Fibroblast of lung (primary cell): ENCODE measurements at regions not wholly inside any gene's neighbourhood (a gene's known extent, or its start where the extent isn't known, plus 50 kb on each side); places are given as distances from the start of the nearest gene placed in this dataset.
A peak's percentile ranks its signal among the peaks of the same experiment; 100 is the strongest.

Experiments used
- DNase-seq, 2 donors: peaks; one replicate each; pipeline versions ENCODE4 v3.0.0 to v3.0.0-alpha.2; 2010; ENCODE audit warnings: low read depth in 2 of 2
- H2AFZ ChIP-seq: 2 replicates; pipeline ENCODE4 v1.5.1; 2012; ENCODE audit warnings: low read length, control low read depth, inconsistent platforms
- H3K27ac ChIP-seq: 2 replicates; pipeline ENCODE4 v1.5.1; 2011; ENCODE audit warnings: low read length, control low read depth; ENCODE audit not compliant: insufficient read depth
- H3K27me3 ChIP-seq: 2 replicates; pipeline ENCODE4 v1.5.1; 2011; ENCODE audit warnings: mild to moderate bottlenecking, low read length; ENCODE audit not compliant: control insufficient read depth, insufficient read depth
- H3K36me3 ChIP-seq: 2 replicates; pipeline ENCODE4 v1.5.1; 2011; ENCODE audit warnings: low read length; ENCODE audit not compliant: control insufficient read depth, insufficient read depth
- H3K4me1 ChIP-seq: 2 replicates; pipeline ENCODE4 v1.5.1; 2011; ENCODE audit warnings: low read length; ENCODE audit not compliant: control insufficient read depth, insufficient read depth; ENCODE audit errors: extremely low read depth
- H3K4me2 ChIP-seq: 2 replicates; pipeline ENCODE4 v1.5.1; 2011; ENCODE audit warnings: low read length, control low read depth; ENCODE audit not compliant: insufficient read depth; ENCODE audit errors: extremely low read depth
- H3K4me3 ChIP-seq, 4 experiments: fragments of 200-600 bp in 1 of 4; sonication (generic) in 1 of 4; replicated peaks in 1 of 4; 2 replicates each; pipeline ENCODE4 v1.5.1; 2011 to 2016; ENCODE audit warnings: low read length in 4 of 4, low read depth in 3 of 4, mild to moderate bottlenecking in 3 of 4, control low read depth in 2 of 4, inconsistent platforms in 1 of 4, mixed read lengths in 1 of 4; ENCODE audit not compliant: insufficient read depth in 1 of 4; ENCODE audit errors: control extremely low read depth in 1 of 4
- H3K79me2 ChIP-seq: 2 replicates; pipeline ENCODE4 v1.5.1; 2012; ENCODE audit warnings: mild to moderate bottlenecking, low read length, inconsistent platforms; ENCODE audit not compliant: control insufficient read depth, insufficient read depth
- H3K9ac ChIP-seq: 2 replicates; pipeline ENCODE4 v1.5.1; 2011; ENCODE audit warnings: mild to moderate bottlenecking, low read length, control low read depth; ENCODE audit not compliant: insufficient read depth
- H3K9me3 ChIP-seq: 2 replicates; pipeline ENCODE4 v1.5.1; 2012; ENCODE audit warnings: low read depth, low read length; ENCODE audit not compliant: control insufficient read depth, insufficient read depth
- H4K20me1 ChIP-seq: 2 replicates; pipeline ENCODE4 v1.5.1; 2011; ENCODE audit warnings: low read length; ENCODE audit not compliant: control insufficient read depth, insufficient read depth; ENCODE audit errors: extremely low read depth
- CTCF ChIP-seq, 2 donors: IDR thresholded peaks in 1 of 2; conservative IDR thresholded peaks in 1 of 2; 1 replicate in 1 of 2; 2 replicates in 1 of 2; pipeline ENCODE4 v1.5.1; 2011 to 2012; ENCODE audit warnings: low read length in 2 of 2, control low read depth in 1 of 2, inconsistent platforms in 1 of 2, low read depth in 1 of 2, mild to moderate bottlenecking in 1 of 2
- EZH2 ChIP-seq: IDR thresholded peaks from 2 replicates; pipeline ENCODE4 v1.5.1; 2012; ENCODE audit warnings: low read length, control low read depth, mild to moderate bottlenecking; ENCODE audit errors: missing control alignments

- no peak overlapping the region for H3K27ac ChIP-seq
Measured at GRCh38 chr5:113806904-113807303, 293.4 kb downstream of the YTHDC2 start.

GRCh38 chr5:113807427-113807991, 294.0 kb downstream of the YTHDC2 start:
- Histone ChIP-seq H3K79me2 (no peaks in the 10 kb centered on the region), H3K9me3 (no peaks in the 10 kb centered on the region), H3K4me1 (no peaks in the 10 kb centered on the region), H3K27me3 (no peaks in the 10 kb centered on the region), H4K20me1 (no peaks in the 10 kb centered on the region), H3K9ac (no peak overlapping the region), H2AFZ (no peak overlapping the region), H3K36me3 (no peaks in the 10 kb centered on the region), H3K27ac (no peak overlapping the region), H3K4me3 (peak overlapping the region in 1 of 4 experiments; percentile 25), H3K4me2 (peak overlapping the region; percentile 46)
- peak; percentile 33 to 63 for DNase-seq
- TF ChIP-seq CTCF (conservative IDR thresholded peaks at IDR 0.05 in 1 of 2, IDR thresholded peaks at IDR 0.05 in 1 of 2; ENCODE audit: low read depth in 1 of 2, low read length in 2 of 2) (no peak), EZH2 (no peak)

More at GRCh38 chr5:113806904-113807303, 293.4 kb downstream of the YTHDC2 start:
- DNase-seq = peak; percentile 21 to 25
- peak overlapping the region; percentile 57 for H2AFZ ChIP-seq
- H3K4me3 ChIP-seq = no peak overlapping the region
- no peaks in the 10 kb centered on the region for H4K20me1 ChIP-seq
- TF ChIP-seq EZH2 (no peak), CTCF (conservative IDR thresholded peaks at IDR 0.05 in 1 of 2, IDR thresholded peaks at IDR 0.05 in 1 of 2; ENCODE audit: low read depth in 1 of 2, low read length in 2 of 2) (no peak)
- no peaks in the 10 kb centered on the region for H3K27me3 ChIP-seq
- no peaks in the 10 kb centered on the region for H3K79me2 ChIP-seq
- no peaks in the 10 kb centered on the region for H3K9me3 ChIP-seq
- peak overlapping the region; percentile 20 for H3K4me2 ChIP-seq
- no peaks in the 10 kb centered on the region for H3K4me1 ChIP-seq
- H3K36me3 ChIP-seq = no peaks in the 10 kb centered on the region
- no peak overlapping the region for H3K9ac ChIP-seq

- Histone ChIP-seq H4K20me1 (no peaks in the 10 kb centered on the region), H3K36me3 (no peaks in the 10 kb centered on the region), H3K27ac (no peak overlapping the region), H3K27me3 (no peaks in the 10 kb centered on the region), H3K9ac (no peak overlapping the region), H3K4me1 (no peaks in the 10 kb centered on the region), H3K79me2 (no peaks in the 10 kb centered on the region), H3K9me3 (no peaks in the 10 kb centered on the region), H2AFZ (no peak overlapping the region), H3K4me3 (no peak overlapping the region), H3K4me2 (no peak overlapping the region)
- no peak for TF ChIP-seq EZH2
- no peak for TF ChIP-seq CTCF (conservative IDR thresholded peaks at IDR 0.05 in 1 of 2, IDR thresholded peaks at IDR 0.05 in 1 of 2; ENCODE audit: low read depth in 1 of 2, low read length in 2 of 2)
- no peak for DNase-seq
Measured at GRCh38 chr5:113808956-113809355, 295.5 kb downstream of the YTHDC2 start.
